ENCODE measurements at regions not wholly inside any gene's neighbourhood (a gene's known extent, or its start where the extent isn't known, plus 50 kb on each side); places are given as distances from the start of the nearest gene placed in this dataset.

DNA sequence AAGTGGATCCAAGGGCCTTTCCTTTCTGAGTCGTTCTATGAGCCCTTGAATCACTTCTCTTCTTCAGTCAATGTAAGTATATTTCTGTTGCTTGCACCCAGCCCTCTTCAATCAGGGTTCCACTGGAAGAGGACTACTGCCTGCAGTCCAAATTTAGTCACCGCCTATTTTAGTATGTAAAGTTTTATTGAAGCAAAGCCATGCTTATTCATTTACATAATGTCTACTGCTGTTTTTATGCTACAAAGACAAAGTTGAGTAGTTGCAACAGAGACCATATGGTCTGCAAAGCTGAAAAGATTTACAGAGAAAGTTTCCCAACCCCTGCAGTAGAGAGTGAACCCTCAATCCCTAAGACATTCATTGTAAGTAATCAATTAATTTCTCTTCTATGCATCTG is 332.5 kb upstream of the TNP1 start:
- TF ChIP-seq, protein P1, sequence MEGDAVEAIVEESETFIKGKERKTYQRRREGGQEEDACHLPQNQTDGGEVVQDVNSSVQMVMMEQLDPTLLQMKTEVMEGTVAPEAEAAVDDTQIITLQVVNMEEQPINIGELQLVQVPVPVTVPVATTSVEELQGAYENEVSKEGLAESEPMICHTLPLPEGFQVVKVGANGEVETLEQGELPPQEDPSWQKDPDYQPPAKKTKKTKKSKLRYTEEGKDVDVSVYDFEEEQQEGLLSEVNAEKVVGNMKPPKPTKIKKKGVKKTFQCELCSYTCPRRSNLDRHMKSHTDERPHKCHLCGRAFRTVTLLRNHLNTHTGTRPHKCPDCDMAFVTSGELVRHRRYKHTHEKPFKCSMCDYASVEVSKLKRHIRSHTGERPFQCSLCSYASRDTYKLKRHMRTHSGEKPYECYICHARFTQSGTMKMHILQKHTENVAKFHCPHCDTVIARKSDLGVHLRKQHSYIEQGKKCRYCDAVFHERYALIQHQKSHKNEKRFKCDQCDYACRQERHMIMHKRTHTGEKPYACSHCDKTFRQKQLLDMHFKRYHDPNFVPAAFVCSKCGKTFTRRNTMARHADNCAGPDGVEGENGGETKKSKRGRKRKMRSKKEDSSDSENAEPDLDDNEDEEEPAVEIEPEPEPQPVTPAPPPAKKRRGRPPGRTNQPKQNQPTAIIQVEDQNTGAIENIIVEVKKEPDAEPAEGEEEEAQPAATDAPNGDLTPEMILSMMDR (IDR thresholded peaks at IDR 0.05; ENCODE audit: control insufficient read depth, insufficient read depth, low read depth, low read length, missing control alignments), result no peak
- no peak overlapping the region for H3K4me3 ChIP-seq (ENCODE audit: control insufficient read depth, low read depth, low read length)
- no peak for DNase-seq (ENCODE audit: low read depth)

DNA sequence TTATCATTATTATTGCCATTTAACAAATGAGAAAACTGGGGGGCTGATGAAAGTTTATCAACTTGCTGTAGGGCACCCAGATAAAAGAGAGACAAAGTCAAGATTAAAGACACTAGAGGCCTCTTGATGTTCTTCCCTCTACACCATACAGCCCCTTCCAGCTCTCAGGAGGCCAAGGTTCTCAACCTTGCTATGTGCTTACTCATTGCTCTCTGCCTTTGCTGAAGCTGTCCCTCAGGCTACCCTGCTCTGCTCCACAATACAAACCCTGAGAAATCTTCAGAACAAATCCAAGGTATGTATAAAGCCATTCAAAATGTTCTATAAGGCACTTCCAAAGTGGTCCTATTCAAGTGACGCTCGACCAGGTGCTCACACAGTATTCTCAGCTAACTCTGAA is 329.9 kb upstream of the TNP1 start:
- no peak for DNase-seq (ENCODE audit: low read depth)
- no peak overlapping the region for H3K4me3 ChIP-seq (ENCODE audit: control insufficient read depth, low read depth, low read length)
- TF ChIP-seq, protein P1 (IDR thresholded peaks at IDR 0.05; ENCODE audit: control insufficient read depth, insufficient read depth, low read depth, low read length, missing control alignments), result no peak

DNA sequence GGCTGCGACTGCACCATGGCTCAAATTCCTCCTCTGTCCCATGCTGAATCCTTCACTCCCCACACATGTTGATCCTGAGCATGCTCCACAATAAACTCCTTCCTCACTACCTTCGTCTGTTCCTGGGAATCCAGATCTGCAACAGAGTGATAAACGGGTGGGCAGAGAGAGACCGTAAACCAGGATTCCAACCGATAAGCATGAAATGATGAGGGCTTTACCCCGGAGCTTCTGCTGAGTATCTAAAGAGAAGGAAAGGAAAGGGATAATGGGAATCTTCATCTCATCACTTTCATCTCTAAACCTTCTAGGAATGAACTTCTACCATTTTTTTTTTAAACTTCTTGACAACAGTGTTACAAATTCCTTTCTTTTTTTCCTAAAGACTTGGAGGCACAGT is 329.3 kb upstream of the TNP1 start:
- no peak for DNase-seq (ENCODE audit: low read depth)
- TF ChIP-seq, protein P1 (IDR thresholded peaks at IDR 0.05; ENCODE audit: control insufficient read depth, insufficient read depth, low read depth, low read length, missing control alignments), result no peak

DNA sequence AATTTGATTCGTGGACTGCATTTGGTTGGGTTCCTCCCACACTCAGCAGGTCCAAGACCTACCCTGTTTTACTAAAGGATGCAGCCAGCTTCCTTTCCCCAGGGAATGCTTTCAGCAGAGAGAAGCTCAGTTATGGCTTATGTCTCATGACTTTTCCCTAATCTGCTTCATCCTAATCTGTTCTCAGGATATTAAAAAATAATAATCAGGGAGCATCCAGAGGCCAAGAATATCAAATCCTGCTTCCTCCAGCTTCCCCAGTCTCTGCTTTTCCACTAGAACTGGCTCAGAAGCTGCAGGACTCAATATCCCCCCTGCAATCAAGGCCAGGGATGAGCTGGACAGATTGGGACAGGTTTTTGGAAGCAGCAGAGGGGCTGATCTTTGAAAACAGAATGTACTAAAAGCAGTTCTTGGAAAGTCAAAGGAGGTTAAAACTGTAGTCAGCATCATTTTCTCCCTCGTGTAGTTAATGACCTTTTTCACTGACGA is 326.9 kb upstream of the TNP1 start:
- TF ChIP-seq, protein P1 (IDR thresholded peaks at IDR 0.05; ENCODE audit: control insufficient read depth, insufficient read depth, low read depth, low read length, missing control alignments), result no peak
- no peak for DNase-seq (ENCODE audit: low read depth)
- H3K4me3 ChIP-seq (ENCODE audit: control insufficient read depth, low read depth, low read length), result no peak overlapping the region

More for the DNA sequence above, 329.3 kb upstream of the TNP1 start:
- no peak overlapping the region for H3K4me3 ChIP-seq (ENCODE audit: control insufficient read depth, low read depth, low read length)

DNA sequence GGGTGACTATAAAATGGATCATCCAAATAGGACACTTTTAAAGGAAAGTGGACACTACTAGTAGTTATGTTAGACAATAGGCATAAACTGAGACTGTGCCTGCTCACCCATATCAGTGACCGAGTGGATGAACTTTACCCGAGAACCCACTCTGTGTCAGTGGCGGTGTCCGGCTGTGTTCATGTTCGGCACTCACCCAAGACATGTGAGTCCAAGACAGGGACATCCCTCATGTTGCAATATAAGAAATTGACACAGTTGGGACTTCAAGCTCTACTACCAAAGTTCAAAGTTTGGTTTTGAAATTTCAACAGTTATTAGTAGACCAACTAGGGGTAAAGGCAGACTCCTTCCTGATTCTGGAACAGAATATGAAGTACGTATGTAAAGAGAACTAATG is 326.3 kb upstream of the TNP1 start:
- DNase-seq (ENCODE audit: low read depth), result no peak
- no peak overlapping the region for H3K4me3 ChIP-seq (ENCODE audit: control insufficient read depth, low read depth, low read length)
- TF ChIP-seq, protein P1 (IDR thresholded peaks at IDR 0.05; ENCODE audit: control insufficient read depth, insufficient read depth, low read depth, low read length, missing control alignments), result no peak

DNA sequence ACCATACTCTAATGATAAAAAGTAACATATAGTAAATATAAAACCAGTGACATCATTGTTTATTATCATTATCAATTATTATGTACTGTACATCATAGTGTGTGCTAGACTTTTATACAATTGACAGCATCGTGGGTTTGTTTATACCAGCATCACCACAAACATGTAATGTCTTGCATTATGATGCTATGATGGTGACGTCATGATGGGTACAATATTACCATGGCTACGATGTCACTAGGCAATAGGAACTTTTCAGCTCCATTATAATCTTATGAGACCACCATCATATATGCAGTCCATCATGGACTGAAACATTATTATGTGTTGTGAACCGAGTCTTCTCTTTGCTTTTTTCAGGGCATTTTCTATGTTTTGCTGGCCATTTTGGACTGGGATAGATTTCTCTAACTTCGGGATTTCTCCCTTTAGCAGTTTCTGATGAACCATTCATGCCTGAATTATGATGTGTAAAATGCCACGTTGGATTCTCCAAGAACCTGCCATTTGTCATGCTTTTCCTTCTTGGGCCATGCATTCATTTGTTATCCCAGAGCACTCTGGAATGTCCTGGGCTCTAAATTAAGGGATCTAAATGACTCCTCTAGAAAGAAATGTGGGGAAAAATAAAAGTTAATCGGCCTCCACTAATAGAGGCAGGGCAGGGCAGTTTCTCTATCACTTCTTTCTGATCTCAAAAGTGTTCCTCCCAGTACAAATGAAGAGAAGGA is 325.6 kb upstream of the TNP1 start:
- DNase-seq (ENCODE audit: low read depth), result no peak
- no peak overlapping the region for H3K4me3 ChIP-seq (ENCODE audit: control insufficient read depth, low read depth, low read length)
- TF ChIP-seq, protein P1 (IDR thresholded peaks at IDR 0.05; ENCODE audit: control insufficient read depth, insufficient read depth, low read depth, low read length, missing control alignments), result no peak
